ENCODE measurements at regions not wholly inside any gene's neighbourhood (a gene's known extent, or its start where the extent isn't known, plus 50 kb on each side); places are given as distances from the start of the nearest gene placed in this dataset.

DNA sequence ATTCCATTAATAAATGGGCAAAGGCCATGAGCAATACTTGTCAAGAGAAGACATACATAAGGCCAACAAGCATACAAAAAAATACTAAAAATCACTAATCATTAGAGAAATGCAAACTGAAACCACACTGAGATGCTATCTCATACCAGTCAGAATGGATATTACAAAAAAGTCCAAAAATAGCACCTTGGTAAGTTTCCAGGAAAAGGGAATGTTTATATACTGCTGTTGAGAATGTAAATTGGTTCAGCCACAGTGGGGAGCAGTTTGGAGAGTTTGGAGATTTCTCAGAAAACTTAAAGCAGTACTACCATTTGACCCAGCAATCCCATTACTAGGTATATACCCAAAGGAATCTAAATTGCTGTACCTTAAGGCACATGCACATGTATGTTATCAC, 467.7 kb downstream of the CDH11 start:
- TF ChIP-seq EP300 (IDR thresholded peaks at IDR 0.05; ENCODE audit: borderline replicate concordance) (no peak), YY1 (IDR thresholded peaks at IDR 0.05; ENCODE audit: low read depth) (no peak), TCF12 (IDR thresholded peaks at IDR 0.05; ENCODE audit: low read depth) (no peak)
- TF ChIP-seq, protein P1, sequence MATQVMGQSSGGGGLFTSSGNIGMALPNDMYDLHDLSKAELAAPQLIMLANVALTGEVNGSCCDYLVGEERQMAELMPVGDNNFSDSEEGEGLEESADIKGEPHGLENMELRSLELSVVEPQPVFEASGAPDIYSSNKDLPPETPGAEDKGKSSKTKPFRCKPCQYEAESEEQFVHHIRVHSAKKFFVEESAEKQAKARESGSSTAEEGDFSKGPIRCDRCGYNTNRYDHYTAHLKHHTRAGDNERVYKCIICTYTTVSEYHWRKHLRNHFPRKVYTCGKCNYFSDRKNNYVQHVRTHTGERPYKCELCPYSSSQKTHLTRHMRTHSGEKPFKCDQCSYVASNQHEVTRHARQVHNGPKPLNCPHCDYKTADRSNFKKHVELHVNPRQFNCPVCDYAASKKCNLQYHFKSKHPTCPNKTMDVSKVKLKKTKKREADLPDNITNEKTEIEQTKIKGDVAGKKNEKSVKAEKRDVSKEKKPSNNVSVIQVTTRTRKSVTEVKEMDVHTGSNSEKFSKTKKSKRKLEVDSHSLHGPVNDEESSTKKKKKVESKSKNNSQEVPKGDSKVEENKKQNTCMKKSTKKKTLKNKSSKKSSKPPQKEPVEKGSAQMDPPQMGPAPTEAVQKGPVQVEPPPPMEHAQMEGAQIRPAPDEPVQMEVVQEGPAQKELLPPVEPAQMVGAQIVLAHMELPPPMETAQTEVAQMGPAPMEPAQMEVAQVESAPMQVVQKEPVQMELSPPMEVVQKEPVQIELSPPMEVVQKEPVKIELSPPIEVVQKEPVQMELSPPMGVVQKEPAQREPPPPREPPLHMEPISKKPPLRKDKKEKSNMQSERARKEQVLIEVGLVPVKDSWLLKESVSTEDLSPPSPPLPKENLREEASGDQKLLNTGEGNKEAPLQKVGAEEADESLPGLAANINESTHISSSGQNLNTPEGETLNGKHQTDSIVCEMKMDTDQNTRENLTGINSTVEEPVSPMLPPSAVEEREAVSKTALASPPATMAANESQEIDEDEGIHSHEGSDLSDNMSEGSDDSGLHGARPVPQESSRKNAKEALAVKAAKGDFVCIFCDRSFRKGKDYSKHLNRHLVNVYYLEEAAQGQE (IDR thresholded peaks at IDR 0.05; ENCODE audit: low read depth) = no peak
